Ovary (tissue), 3 donors: ENCODE measurements at regions not wholly inside any gene's neighbourhood (a gene's known extent, or its start where the extent isn't known, plus 50 kb on each side); places are given as distances from the start of the nearest gene placed in this dataset.

Source experiments
- CTCF ChIP-seq, 3 donors: fragments of 450-650 bp in 2 of 3; fragments of 200-600 bp in 1 of 3; IDR thresholded peaks; one replicate each; pipeline versions ENCODE4 v1.5.1 to v1.8.0; 2016 to 2022; ENCODE audit warnings: antibody characterized with exemption in 3 of 3, mild to moderate bottlenecking in 1 of 3
- EP300 ChIP-seq: sonication (generic); formaldehyde crosslinking; IDR thresholded peaks from one replicate; pipeline ENCODE4 v1.6.1; 2017; ENCODE audit warnings: antibody characterized with exemption
- POLR2A ChIP-seq: fragments of 450-650 bp; IDR thresholded peaks from one replicate; pipeline ENCODE4 v1.6.1; 2017; ENCODE audit warnings: antibody characterized with exemption, mild to moderate bottlenecking, moderate library complexity
- donor health status: DM: no; HTN: no; CAD: no.

- TF ChIP-seq CTCF (IDR thresholded peaks at IDR 0.05) (no peak), POLR2A (no peak), EP300 (no peak)
These were observed 746.4 kb downstream of the TNS3 start for GRCh38 chr7:46835556-46835955.
